ENCODE measurements at regions not wholly inside any gene's neighbourhood (a gene's known extent, or its start where the extent isn't known, plus 50 kb on each side); places are given as distances from the start of the nearest gene placed in this dataset.

- Mint-ChIP-seq H3K9me3 (no peaks in the 10 kb centered on the region), H3K4me3 (no peak overlapping the region), H3K36me3 (ENCODE audit: low read depth) (no peaks in the 10 kb centered on the region), H3K27ac (peak overlapping the region; percentile 77), H3K27me3 (ENCODE audit: insufficient read depth, low read depth, poor library complexity) (peaks cover 5% of the 10 kb centered on the region), H3K4me1 (peaks cover 12% of the 10 kb centered on the region)
- Histone ChIP-seq H3K27me3 (ENCODE audit: insufficient read depth) (no peaks in the 10 kb centered on the region), H3K4me1 (ENCODE audit: insufficient read depth) (no peaks in the 10 kb centered on the region), H3K4me2 (no peak overlapping the region), H3K27ac (ENCODE audit: low read depth) (no peak overlapping the region), H3K36me3 (ENCODE audit: insufficient read depth) (no peaks in the 10 kb centered on the region), H3K4me3 (no peak overlapping the region), H2AFZ (no peak overlapping the region), H3K79me2 (replicated peaks; ENCODE audit: insufficient read depth) (no peaks in the 10 kb centered on the region), H3K9me2 (ENCODE audit: insufficient read depth) (no peaks in the 10 kb centered on the region), H3F3A (replicated peaks; ENCODE audit: low read depth) (no peaks in the 10 kb centered on the region), H4K20me1 (replicated peaks; ENCODE audit: insufficient read depth) (no peaks in the 10 kb centered on the region)
- DNase-seq (ENCODE audit: low spot score) (no peak), ATAC-seq (no peak)
- TF ChIP-seq ZNF462 (CRISPR knock-in tag; IDR thresholded peaks at IDR 0.05) (no peak), JUNB (IDR thresholded peaks at IDR 0.05; ENCODE audit: unreplicated experiment) (no peak), CREB1 (CRISPR knock-in tag; IDR thresholded peaks at IDR 0.05; ENCODE audit: low read depth) (no peak), NANOG (IDR thresholded peaks at IDR 0.05; ENCODE audit: borderline replicate concordance) (no peak), EZH2 (IDR thresholded peaks at IDR 0.05; ENCODE audit: low read depth, unreplicated experiment) (no peak), ZNF331 (CRISPR knock-in tag; IDR thresholded peaks at IDR 0.05; ENCODE audit: low read depth) (no peak), CTCF (conservative IDR thresholded peaks at IDR 0.05; ENCODE audit: low read depth in 2 of 2) (no peak), EZH2phosphoT487 (IDR thresholded peaks at IDR 0.05; ENCODE audit: unreplicated experiment) (no peak)
These were observed 456.9 kb downstream of the BRD1 start for GRCh38 chr22:49370627-49371301.

All from GM23338 (cell line).